Right renal pelvis (tissue), 4 donors: ENCODE measurements at regions not wholly inside any gene's neighbourhood (a gene's known extent, or its start where the extent isn't known, plus 50 kb on each side); places are given as distances from the start of the nearest gene placed in this dataset.
"Not testable (repeated sequence)": the region's sequence is repeated elsewhere in the genome, so short reads cannot be mapped to it uniquely, and the experiment has no call there.

Experiments used
- DNase-seq, 4 donors: peaks; one replicate each; pipeline ENCODE4 v3.0.0-alpha.2; 2013; ENCODE audit warnings: low read depth in 4 of 4, low spot score in 3 of 4, missing footprints in 1 of 4

DNA sequence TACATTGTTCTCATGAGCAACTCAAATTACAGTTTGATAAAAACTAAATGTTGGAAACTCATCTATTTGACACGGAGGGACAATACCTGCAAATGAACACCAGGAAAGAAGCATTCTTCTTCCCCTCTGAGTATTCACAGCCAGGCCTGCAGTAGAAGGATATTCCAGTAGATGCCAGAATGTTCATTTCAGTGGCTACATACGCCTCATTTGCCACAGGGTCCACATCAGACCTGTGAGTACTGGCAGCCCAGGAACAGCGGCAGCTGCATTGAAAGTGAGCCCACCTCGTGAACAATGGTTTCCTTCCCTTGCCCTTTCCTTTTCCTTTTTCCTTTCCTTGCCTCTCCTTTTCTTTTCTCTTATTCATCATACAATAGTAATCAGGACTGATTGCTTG lies 81.1 kb upstream of the NEIL3 start:
- DNase-seq = no peak

DNA sequence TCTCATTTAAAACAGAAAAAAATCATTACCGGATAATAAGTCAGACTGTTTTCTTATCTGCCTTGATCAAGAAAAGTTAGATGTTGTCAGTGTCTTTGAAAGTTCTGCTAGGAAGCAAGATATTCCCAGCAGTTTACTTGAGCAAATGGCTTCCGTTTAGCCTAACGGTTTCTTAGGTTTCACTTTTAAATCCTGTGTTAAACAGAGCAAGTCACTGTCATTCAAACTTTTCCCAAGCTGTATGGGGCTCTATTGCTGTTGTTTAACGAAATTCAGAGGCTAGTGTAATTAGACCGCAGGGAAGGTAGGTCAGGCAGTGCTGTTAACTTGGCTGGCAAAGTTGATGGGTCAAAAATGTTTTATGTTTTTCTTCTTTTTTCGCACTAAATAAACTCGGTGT lies 80.3 kb upstream of the NEIL3 start:
- DNase-seq = no peak

DNA sequence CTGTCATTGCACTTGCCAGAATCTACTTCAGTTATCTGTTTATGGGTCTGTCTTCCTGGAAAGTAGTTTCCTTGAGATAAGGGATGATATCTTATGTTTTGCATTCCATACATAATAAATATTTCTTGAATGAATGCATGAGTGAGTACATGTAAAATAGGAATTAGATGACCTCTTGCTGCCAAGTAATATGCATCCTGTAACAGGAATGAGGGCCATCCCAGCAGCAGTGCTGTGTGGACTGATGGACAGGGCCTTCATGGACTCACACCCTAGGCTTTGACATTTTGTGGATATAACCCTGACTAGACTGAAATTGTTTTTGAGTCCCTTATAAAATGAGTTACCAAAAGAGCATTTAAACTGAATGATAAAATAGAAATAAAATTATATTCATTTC lies 77.2 kb upstream of the NEIL3 start:
- no peak for DNase-seq

- DNase-seq = no peak
Observed at GRCh38 chr4:177235026-177235425, 74.6 kb upstream of the NEIL3 start.

DNA sequence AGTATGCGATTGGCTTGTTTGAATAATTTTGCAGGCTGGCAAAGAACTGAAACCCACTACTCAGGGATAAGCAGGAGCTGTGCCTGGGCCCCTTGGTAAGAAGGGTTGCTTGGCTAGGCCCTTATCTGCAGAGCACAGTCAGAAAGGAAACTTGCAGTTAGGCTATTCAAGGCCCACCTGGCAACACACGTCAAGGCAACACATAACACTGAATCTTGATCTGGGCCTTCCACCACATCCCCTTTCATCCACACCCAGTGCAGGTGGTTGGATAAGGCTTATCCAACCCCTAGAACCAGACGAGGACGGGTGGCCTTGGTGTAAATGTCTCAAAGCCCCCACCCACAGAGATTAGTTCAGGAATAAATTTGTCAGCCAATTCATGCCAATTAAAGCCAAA lies 72.8 kb upstream of the NEIL3 start:
- no peak for DNase-seq

- no peak for DNase-seq
Observed at GRCh38 chr4:177237291-177237690, 72.4 kb upstream of the NEIL3 start.

- no peak for DNase-seq
Observed at GRCh38 chr4:177239477-177239876, 70.2 kb upstream of the NEIL3 start.

- DNase-seq = no peak
Observed at GRCh38 chr4:177239878-177240277, 69.8 kb upstream of the NEIL3 start.

GRCh38 chr4:177242651-177243286 lies 66.9 kb upstream of the NEIL3 start:
- DNase-seq = no peak

DNA sequence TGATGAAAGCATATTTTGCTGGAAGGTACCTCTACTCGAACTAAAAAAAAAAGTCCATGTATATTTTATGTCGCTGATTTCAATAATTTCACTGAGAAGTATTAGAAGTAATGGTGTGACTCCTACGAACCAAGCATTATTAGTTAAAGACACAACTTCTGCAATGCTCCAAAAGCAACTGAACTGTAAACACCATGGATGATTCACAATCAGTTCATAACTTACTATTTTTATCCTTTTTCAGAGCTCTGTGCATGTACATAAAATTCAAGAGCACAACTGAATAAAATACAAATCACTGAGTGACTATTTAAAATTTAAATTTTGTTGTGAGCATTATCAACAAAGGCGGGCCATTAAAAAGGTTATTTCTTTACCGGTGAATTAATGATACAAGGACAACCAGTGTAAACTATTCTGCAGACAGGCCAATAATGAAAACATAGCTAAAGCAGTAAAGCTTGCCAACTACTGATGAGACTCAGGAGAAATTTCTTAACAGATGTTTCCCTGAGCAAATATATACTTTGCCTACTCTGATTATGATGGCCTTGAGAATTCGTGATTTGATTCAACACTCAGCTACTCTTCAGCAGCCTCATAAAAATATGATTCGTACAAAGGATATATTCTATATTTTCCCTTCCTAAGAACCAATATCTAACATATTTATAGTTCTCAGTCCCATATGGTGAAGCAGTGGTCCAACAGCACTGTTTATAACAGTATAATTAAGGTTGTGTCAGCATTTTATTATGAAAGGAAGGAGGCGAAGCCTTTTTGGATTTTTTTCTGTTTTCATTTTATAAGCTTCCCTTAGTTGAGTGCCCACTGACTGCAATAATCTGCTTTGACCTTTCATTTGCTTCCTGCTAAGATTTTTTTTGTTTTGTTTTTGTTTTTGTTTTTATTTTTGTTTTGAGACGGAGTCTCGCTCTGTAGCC lies 62.8 kb upstream of the NEIL3 start:
- no peak for DNase-seq

DNA sequence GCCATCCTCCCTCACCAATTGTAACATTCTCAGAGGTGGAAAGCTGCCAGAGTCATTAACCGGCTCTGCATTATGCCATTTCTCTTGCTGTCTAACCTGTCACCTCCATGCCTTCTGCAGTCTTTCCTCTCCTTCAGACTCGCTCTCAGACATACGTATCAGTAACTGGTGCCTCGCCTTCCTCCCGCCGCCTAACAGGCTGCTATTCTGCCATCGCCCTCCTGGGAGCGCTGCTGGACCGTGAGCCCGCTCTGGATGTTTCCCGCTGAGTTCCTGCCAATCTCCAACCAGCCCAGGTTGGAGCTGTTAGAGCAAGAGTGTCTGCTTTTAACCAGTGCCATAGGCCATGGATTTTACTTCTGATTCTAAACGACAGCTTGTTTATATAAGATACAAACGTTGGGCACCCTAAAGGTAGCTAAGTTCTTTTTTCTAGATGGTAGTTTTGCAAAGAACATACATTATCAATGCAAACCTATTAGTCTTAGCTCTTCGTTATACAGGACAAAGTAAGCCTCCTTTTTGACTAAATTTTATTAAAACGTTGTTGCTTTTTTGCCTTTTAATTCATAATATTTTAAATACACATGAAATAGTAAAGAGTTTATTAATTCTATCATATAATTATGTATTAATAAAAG lies 59.5 kb upstream of the NEIL3 start:
- DNase-seq = peak; percentile 37 to 59 (median 50)

DNA sequence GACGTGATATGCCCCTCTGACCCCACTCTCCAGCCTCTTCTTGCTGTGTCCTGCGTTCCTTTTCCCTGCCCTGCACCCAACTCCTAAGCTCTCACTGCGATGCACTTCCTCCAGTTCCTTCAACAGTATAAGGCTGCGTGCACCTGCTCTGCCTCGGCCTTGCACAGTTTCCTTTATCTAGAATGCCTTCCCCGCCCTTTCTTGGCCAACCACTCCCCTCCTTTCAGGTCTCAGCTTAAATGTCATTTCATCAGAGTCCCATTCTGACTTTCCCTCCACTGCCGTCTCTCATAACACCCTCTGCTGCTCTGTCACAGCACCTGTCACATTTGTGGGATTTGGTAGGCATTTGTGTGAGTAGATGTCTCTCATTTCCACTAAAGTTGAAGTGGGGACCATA lies 58.4 kb upstream of the NEIL3 start:
- DNase-seq = no peak

GRCh38 chr4:177255359-177255758 lies 54.3 kb upstream of the NEIL3 start:
- no peak for DNase-seq

GRCh38 chr4:177256950-177257349 lies 52.7 kb upstream of the NEIL3 start:
- DNase-seq = no peak

GRCh38 chr4:177259466-177259865 lies 50.2 kb upstream of the NEIL3 start:
- not testable (repeated sequence) for DNase-seq
